ENCODE measurements at regions not wholly inside any gene's neighbourhood (a gene's known extent, or its start where the extent isn't known, plus 50 kb on each side); places are given as distances from the start of the nearest gene placed in this dataset.

DNA sequence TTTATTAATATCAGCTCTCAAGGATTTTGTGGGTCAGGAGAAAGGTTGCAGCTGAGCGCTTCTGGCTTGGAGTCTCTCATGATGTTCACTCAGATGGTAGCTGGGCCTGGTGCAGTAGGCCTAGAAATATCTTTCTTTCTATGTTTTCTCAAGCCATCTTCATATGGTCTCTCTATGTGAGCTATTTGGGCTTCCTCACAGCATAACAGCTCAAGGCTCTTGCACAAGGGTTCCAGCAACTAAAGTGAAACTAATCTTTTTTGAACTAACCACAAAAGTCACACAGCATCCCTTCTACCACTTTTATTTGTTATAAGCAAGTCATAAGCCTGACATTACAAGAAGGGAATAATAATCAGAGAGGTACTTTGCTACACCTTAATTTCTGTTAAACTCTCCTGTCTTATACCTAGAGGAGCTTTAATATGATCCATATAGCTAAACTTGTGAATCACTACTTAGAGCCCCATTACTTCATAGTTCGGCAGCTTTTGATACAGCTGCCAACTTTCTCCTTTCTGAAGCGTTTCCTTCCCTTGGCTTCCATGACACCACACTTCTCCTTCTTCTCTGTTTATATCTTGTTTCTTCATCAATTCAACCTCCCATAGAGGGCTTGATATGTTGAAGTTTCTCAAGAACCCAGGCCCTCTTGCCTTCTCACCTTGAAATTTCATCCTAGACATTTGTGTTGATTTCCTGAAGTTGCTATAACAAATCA is 720.2 kb downstream of the LTN1 start:
- H3K79me2 ChIP-seq (ENCODE audit: insufficient read depth, low read length) = no peaks in the 10 kb centered on the region
- no peaks in the 10 kb centered on the region for H3K27me3 ChIP-seq (ENCODE audit: control insufficient read depth in 2 of 2, insufficient read depth in 2 of 2, low read length in 2 of 2)
- Mint-ChIP-seq H3K4me1 (peaks cover 2% of the 10 kb centered on the region), H3K27me3 (ENCODE audit: low read depth in 3 of 3) (peaks cover 0 to 1% (median 0%) of the 10 kb centered on the region in 3 donors), H3K4me3 (peak overlapping the region in 1 of 2 donors; percentile 3), H3K27ac (peak overlapping the region in 2 of 7 donors; percentile 1 to 54), H3K36me3 (no peaks in the 10 kb centered on the region), H3K9me3 (peaks cover 0 to 5% (median 0%) of the 10 kb centered on the region in 7 donors)
- H3K4me1 ChIP-seq (ENCODE audit: control insufficient read depth in 1 of 2, insufficient read depth in 2 of 2, low read length in 2 of 2) = no peaks in the 10 kb centered on the region
- H3K36me3 ChIP-seq (replicated peaks in 1 of 2; ENCODE audit: control insufficient read depth in 1 of 2, insufficient read depth in 2 of 2, low read length in 2 of 2) = no peaks in the 10 kb centered on the region
- H3K27ac ChIP-seq (ENCODE audit: low read depth in 1 of 2, low read length in 2 of 2) = no peak overlapping the region
- TF ChIP-seq, protein P1, sequence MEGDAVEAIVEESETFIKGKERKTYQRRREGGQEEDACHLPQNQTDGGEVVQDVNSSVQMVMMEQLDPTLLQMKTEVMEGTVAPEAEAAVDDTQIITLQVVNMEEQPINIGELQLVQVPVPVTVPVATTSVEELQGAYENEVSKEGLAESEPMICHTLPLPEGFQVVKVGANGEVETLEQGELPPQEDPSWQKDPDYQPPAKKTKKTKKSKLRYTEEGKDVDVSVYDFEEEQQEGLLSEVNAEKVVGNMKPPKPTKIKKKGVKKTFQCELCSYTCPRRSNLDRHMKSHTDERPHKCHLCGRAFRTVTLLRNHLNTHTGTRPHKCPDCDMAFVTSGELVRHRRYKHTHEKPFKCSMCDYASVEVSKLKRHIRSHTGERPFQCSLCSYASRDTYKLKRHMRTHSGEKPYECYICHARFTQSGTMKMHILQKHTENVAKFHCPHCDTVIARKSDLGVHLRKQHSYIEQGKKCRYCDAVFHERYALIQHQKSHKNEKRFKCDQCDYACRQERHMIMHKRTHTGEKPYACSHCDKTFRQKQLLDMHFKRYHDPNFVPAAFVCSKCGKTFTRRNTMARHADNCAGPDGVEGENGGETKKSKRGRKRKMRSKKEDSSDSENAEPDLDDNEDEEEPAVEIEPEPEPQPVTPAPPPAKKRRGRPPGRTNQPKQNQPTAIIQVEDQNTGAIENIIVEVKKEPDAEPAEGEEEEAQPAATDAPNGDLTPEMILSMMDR (IDR thresholded peaks at IDR 0.05) = no peak
- H2AFZ ChIP-seq (ENCODE audit: insufficient read depth, low read depth, low read length, poor library complexity, severe bottlenecking) = no peak overlapping the region
- no peaks in the 10 kb centered on the region for H3K9me3 ChIP-seq (replicated peaks in 1 of 2; ENCODE audit: control insufficient read depth in 1 of 2, insufficient read depth in 1 of 2, low read length in 2 of 2)
- H3K4me2 ChIP-seq (replicated peaks; ENCODE audit: extremely low read depth, low read length, poor library complexity, severe bottlenecking) = peak overlapping the region; percentile 27
- no peak for DNase-seq
- H3K9ac ChIP-seq (ENCODE audit: insufficient read depth, low read length, poor library complexity, severe bottlenecking) = no peak overlapping the region
- no peak overlapping the region for H3K4me3 ChIP-seq (replicated peaks in 1 of 3; ENCODE audit: low read depth in 2 of 3, low read length in 3 of 3)
- 0% methylated on average over 1 of the region's 3 CpGs for WGBS (ENCODE audit: insufficient coverage)
- no peaks in the 10 kb centered on the region for H4K20me1 ChIP-seq (ENCODE audit: insufficient read depth, low read length)
- intact Hi-C loops (cut with micrococcal nuclease) = no loop called here

DNA sequence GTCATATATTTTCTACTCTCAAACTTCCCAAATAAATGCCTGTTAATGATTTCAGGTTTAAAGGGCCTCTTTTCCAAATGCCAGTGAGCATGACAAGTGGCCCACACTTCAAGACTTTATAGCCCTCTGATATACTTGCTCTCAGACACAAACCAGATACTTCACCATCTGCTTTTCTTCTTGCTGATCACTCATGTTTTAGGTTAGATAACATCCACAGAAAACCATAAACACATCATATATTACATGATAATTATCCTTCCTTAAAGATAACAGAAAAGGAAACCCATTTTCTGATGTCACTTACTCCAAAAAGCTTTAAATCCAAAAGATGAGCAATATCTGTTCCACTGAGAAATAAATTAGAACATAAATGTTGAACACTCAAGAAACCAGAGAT is 723.5 kb downstream of the LTN1 start:
- no peak overlapping the region for H3K9ac ChIP-seq (ENCODE audit: insufficient read depth, low read length, poor library complexity, severe bottlenecking)
- no peak for DNase-seq
- no peaks in the 10 kb centered on the region for H3K79me2 ChIP-seq (ENCODE audit: insufficient read depth, low read length)
- no peak overlapping the region for H3K27ac ChIP-seq (ENCODE audit: low read depth in 1 of 2, low read length in 2 of 2)
- intact Hi-C loops (cut with micrococcal nuclease) = no loop called here
- H3K27me3 ChIP-seq (ENCODE audit: control insufficient read depth in 2 of 2, insufficient read depth in 2 of 2, low read length in 2 of 2) = no peaks in the 10 kb centered on the region
- no peaks in the 10 kb centered on the region for H4K20me1 ChIP-seq (ENCODE audit: insufficient read depth, low read length)
- Mint-ChIP-seq H3K9me3 (peaks cover 0 to 5% (median 0%) of the 10 kb centered on the region in 7 donors), H3K36me3 (no peaks in the 10 kb centered on the region), H3K4me3 (no peak overlapping the region), H3K27ac (no peak overlapping the region), H3K4me1 (peaks cover 2% of the 10 kb centered on the region), H3K27me3 (ENCODE audit: low read depth in 3 of 3) (peaks cover 0 to 1% (median 0%) of the 10 kb centered on the region in 3 donors)
- no peak overlapping the region for H3K4me3 ChIP-seq (replicated peaks in 1 of 3; ENCODE audit: low read depth in 2 of 3, low read length in 3 of 3)
- H3K4me1 ChIP-seq (ENCODE audit: control insufficient read depth in 1 of 2, insufficient read depth in 2 of 2, low read length in 2 of 2) = no peaks in the 10 kb centered on the region
- no peak overlapping the region for H3K4me2 ChIP-seq (replicated peaks; ENCODE audit: extremely low read depth, low read length, poor library complexity, severe bottlenecking)
- H3K9me3 ChIP-seq (replicated peaks in 1 of 2; ENCODE audit: control insufficient read depth in 1 of 2, insufficient read depth in 1 of 2, low read length in 2 of 2) = no peaks in the 10 kb centered on the region
- H2AFZ ChIP-seq (ENCODE audit: insufficient read depth, low read depth, low read length, poor library complexity, severe bottlenecking) = no peak overlapping the region
- TF ChIP-seq, protein P1 (IDR thresholded peaks at IDR 0.05) = no peak
- H3K36me3 ChIP-seq (replicated peaks in 1 of 2; ENCODE audit: control insufficient read depth in 1 of 2, insufficient read depth in 2 of 2, low read length in 2 of 2) = no peaks in the 10 kb centered on the region
